ENCODE measurements at regions not wholly inside any gene's neighbourhood (a gene's known extent, or its start where the extent isn't known, plus 50 kb on each side); places are given as distances from the start of the nearest gene placed in this dataset.

- TF ChIP-seq PAF1 (CRISPR knock-in tag; IDR thresholded peaks at IDR 0.05) (no peak), SP1 (IDR thresholded peaks at IDR 0.05) (no peak), SP1 (CRISPR knock-in tag; IDR thresholded peaks at IDR 0.05) (no peak), REST (IDR thresholded peaks at IDR 0.05; ENCODE audit: borderline replicate concordance in 1 of 2, low read depth in 1 of 2, low read length in 2 of 2) (no peak), NBN (conservative IDR thresholded peaks at IDR 0.05) (no peak), CTCF (CRISPR knock-in tag; IDR thresholded peaks at IDR 0.05) (no peak), KDM5B (CRISPR knock-in tag; IDR thresholded peaks at IDR 0.05; ENCODE audit: borderline replicate concordance) (no peak), HINFP (CRISPR knock-in tag; IDR thresholded peaks at IDR 0.05; ENCODE audit: low read depth) (no peak), POLR2A (IDR thresholded peaks at IDR 0.05; ENCODE audit: insufficient read depth in 1 of 2, low read depth in 2 of 2, low read length in 2 of 2) (no peak), ZBTB33 (CRISPR knock-in tag; IDR thresholded peaks at IDR 0.05) (no peak), ZNF501 (CRISPR knock-in tag; IDR thresholded peaks at IDR 0.05) (no peak), ATF2 (CRISPR knock-in tag; IDR thresholded peaks at IDR 0.05) (no peak), RERE (CRISPR knock-in tag; IDR thresholded peaks at IDR 0.05; ENCODE audit: low read depth) (no peak), ZNF296 (CRISPR knock-in tag; conservative IDR thresholded peaks at IDR 0.05) (no peak), BRD4 (CRISPR knock-in tag; IDR thresholded peaks at IDR 0.05) (no peak)
These were observed 123.9 kb downstream of the SEC61B start for GRCh38 chr9:99345942-99346341.
